Ishikawa (cell line): ENCODE measurements at regions not wholly inside any gene's neighbourhood (a gene's known extent, or its start where the extent isn't known, plus 50 kb on each side); places are given as distances from the start of the nearest gene placed in this dataset.

Source experiments
- CEBPB ChIP-seq: IDR thresholded peaks from 2 replicates; pipeline ENCODE4 v1.6.1; 2012
- MAX ChIP-seq: IDR thresholded peaks from 2 replicates; pipeline ENCODE4 v1.6.1; 2012
- TAF1 ChIP-seq: IDR thresholded peaks from 2 replicates; pipeline ENCODE4 v1.6.1; 2012; ENCODE audit warnings: low read depth, mild to moderate bottlenecking
- TF ChIP-seq, protein P1 (sequence below): IDR thresholded peaks from 2 replicates; pipeline ENCODE4 v1.6.1; 2012; ENCODE audit warnings: low read depth, mild to moderate bottlenecking

GRCh38 chr1:183739741-183740271 lies 65.1 kb upstream of the RGL1 start:
- TF ChIP-seq MAX (no peak), CEBPB (no peak), TAF1 (no peak)
- TF ChIP-seq, protein P1, sequence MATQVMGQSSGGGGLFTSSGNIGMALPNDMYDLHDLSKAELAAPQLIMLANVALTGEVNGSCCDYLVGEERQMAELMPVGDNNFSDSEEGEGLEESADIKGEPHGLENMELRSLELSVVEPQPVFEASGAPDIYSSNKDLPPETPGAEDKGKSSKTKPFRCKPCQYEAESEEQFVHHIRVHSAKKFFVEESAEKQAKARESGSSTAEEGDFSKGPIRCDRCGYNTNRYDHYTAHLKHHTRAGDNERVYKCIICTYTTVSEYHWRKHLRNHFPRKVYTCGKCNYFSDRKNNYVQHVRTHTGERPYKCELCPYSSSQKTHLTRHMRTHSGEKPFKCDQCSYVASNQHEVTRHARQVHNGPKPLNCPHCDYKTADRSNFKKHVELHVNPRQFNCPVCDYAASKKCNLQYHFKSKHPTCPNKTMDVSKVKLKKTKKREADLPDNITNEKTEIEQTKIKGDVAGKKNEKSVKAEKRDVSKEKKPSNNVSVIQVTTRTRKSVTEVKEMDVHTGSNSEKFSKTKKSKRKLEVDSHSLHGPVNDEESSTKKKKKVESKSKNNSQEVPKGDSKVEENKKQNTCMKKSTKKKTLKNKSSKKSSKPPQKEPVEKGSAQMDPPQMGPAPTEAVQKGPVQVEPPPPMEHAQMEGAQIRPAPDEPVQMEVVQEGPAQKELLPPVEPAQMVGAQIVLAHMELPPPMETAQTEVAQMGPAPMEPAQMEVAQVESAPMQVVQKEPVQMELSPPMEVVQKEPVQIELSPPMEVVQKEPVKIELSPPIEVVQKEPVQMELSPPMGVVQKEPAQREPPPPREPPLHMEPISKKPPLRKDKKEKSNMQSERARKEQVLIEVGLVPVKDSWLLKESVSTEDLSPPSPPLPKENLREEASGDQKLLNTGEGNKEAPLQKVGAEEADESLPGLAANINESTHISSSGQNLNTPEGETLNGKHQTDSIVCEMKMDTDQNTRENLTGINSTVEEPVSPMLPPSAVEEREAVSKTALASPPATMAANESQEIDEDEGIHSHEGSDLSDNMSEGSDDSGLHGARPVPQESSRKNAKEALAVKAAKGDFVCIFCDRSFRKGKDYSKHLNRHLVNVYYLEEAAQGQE, result no peak
